Superior temporal gyrus (tissue), 1 donor: ENCODE measurements at regions not wholly inside any gene's neighbourhood (a gene's known extent, or its start where the extent isn't known, plus 50 kb on each side); places are given as distances from the start of the nearest gene placed in this dataset.

Experiments
- DNase-seq: peaks from one replicate; pipeline ENCODE4 v3.0.0-alpha.2; 2016; ENCODE audit errors: extremely low spot score

GRCh38 chrX:20522420-20522819 is 255.7 kb upstream of the RPS6KA3 start:
- no peak for DNase-seq

DNA sequence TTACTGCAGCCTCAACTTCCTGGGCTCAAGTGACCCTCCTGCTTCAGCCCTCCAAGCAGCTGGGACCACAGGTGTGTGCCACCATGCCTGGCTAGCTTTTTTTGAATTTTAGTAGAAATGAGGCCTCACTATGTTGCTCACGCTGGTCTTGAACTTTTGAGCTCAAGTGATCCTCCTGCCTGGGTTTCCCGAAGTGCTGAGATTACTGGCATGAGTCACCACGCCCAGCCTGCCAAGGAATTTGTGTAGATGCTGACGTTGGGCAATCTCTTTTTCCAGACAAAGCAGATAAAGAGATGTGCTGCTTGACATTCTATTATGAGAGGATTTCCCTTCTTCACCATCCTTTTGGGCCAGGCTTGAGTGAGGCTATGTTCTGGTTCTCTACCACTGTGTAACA is 254.5 kb upstream of the RPS6KA3 start:
- no peak for DNase-seq

DNA sequence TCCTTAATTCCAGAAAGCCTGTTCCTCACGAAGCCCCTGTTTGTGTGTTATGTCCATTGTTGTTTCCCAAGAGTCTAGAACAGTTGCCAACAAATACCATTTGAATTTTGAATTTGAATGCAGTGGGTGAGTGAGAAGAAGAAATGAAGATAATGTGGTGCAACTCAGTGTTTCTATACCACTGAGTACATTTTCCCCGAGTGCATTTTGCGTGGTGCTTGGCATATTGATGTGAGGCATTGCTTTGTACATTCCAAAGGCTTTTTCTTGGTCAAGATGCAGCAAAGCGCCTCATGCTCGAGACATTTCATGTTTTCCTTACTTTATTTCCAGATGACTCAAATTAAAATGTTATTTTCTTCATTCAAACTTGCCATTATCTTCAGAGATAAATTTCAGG is 253.1 kb upstream of the RPS6KA3 start:
- no peak for DNase-seq

GRCh38 chrX:20519146-20519545 is 252.4 kb upstream of the RPS6KA3 start:
- no peak for DNase-seq

GRCh38 chrX:20517565-20517964 is 250.9 kb upstream of the RPS6KA3 start:
- no peak for DNase-seq

DNA sequence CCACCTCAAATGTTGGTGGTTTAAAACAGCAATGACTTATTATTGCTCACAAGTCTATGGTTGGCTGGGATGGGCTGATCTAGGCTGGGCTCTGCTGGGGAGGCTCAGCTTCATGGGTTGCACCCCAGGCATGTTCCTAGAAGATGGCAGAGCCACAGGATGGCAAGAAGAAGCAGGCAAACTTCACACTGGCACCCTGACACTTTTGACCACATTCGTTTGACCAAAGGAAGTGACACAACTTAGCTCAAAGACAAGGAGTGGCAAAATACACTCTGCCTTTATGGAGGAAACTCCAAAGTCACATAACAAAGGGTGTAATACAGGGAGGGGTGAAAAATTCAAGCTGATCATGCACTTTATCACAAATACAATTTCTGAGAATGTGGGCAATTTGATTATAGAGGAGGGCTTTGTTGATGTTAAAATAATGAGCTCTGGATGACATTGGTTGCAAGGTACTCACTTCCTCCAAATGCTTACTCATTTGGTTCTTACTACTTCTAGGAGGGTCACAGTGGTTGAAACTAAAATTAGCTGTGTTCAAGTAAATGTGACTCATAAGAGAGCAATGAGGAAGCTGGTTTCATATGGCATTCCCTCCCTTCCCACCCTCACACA is 249.2 kb upstream of the RPS6KA3 start:
- DNase-seq = no peak

DNA sequence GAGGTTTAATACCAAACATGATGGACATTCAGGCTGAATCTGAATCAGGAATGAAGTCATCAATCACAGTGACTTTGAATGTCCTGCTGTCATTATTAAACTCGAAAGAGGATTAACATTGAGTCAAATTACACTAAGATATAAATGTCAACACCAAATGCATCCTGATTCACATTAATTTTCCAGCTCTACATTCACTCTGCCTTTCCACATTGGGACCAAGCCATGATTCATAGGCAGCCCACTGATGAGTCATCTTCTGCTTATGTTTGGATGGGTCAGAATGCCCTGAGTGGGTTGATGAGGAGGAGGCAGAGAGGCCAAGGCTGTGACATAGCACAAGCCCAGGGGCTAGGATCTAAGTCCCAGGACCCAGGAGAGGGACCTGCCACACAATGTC is 247.6 kb upstream of the RPS6KA3 start:
- DNase-seq = no peak

DNA sequence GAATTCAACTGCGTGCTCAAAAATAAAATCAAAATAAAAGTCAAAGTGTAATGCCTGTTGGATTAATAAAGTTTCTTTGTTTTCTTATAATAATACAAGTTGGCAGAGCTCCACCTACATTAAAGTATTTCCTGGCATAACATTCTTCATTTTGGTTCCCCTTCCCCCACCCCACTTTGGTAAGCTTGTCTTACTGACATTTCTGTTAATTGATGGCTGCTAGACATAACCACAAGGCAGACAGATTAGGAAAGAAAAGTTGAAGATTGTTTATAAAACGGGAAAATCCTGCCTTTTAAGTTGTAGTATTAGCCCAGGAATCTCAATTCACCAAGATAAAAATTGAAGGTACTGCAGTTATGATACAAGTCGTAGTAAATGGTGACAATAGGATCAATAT is 246.5 kb upstream of the RPS6KA3 start:
- no peak for DNase-seq

DNA sequence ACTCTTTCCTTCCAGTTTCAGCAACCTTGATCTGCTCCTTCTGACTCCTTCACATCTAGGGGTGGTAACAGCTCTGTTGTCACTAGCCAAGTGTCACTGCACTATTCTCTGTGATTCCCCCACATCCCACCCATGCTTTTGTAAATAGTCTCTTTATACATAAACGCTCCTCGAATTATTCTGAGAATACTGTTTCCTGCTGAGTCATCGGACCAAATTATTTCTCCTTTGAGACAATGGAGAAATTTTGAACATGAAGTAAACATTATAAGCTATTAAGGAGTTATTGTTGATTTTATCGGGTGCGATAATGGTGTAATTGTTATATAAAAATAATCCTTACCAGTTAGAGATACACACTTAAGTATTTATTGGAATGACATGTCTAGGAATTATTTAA is 245.1 kb upstream of the RPS6KA3 start:
- no peak for DNase-seq

GRCh38 chrX:20507901-20508620 is 241.4 kb upstream of the RPS6KA3 start:
- no peak for DNase-seq

DNA sequence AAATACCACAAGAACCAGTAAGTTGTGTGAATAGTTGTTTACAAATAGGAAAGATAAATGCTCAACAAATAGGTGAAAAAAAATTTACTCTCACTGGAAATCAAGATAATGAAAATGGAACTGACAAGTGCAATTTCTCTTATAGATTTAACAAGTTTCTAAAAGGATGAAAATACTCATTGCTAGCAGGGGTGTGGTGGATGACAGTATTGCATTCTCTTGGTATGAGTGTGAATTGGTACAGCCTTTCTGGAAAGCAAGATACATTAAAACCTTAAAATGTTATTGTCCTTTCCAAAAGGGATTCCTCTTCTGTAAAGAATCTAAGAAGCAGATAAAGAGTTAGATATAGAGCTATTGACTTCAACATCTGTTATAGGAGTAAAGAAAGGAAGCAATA is 240.0 kb upstream of the RPS6KA3 start:
- no peak for DNase-seq

DNA sequence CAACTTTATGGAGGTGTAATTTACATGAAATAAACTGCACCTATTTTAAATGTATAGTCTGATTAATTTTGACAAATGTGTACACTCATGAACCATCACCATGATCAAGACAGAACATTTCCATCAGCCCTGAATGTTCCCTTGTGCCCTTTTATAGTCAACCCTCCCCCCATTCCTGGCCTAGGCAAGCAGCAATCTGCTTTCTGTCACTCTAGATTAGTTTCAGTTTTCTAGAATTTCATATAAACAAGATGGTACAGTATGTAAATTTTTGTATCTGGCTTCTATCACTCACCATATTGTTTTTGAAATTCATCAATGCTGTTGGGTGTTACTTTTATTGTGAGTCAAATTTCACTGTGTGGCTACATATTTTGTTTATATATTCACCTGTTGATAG is 234.2 kb upstream of the RPS6KA3 start:
- no peak for DNase-seq

- no peak for DNase-seq
These were observed 233.6 kb upstream of the RPS6KA3 start for GRCh38 chrX:20500171-20500865.

GRCh38 chrX:20499763-20500162 is 233.1 kb upstream of the RPS6KA3 start:
- no peak for DNase-seq

DNA sequence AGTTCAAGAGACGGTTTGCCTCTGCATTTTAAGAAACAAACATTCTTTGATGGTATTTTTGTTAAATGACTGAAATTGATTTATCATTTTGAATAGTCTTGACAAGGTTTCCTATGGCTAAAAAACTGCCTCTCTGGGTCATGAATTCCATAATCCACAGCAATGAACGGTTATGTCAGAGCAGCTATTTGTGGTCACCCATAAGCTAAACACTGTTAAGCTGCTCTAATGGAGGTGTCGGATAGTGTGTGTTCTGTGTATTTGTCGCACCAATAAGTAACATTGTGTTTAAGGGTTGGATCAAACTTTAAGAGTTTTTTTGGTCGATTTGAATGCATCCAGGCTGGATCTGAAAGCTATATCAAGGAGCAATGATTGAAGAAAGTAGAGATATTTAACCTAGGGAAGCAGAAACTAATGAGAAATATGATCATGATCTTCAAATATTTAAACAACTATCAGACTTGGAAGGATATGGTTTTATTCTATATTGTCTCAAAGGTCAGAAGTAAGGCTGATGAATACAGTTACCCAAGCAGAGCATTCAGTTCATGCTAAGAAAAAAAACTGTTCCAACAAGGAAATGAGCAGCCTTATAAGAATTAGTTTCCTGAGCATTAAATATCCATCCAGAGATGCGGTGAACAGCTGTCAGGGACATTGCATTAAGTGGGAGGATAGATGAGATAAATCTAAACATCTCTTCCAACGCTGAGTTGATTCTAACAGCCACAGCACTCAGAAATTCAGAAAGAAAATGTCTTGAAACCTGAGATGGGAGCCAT is 232.3 kb upstream of the RPS6KA3 start:
- no peak for DNase-seq

DNA sequence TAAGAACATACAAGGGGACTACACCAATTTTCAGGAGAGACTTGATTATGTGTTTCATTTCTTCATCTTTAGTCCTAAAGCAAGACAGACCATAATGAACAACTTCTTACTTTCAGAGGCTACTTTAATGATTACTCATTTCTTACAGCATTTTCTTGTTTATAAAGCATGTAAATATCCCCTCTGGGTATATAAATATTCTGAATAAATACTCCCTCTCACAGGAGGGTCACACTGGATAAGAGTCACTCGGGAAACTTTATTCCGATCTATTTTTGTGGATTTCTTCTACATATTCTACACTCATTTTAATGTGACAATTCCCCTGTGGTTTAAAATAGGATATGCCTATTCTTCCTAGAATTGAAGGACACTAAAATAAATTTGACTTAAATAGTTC is 228.9 kb upstream of the RPS6KA3 start:
- no peak for DNase-seq

DNA sequence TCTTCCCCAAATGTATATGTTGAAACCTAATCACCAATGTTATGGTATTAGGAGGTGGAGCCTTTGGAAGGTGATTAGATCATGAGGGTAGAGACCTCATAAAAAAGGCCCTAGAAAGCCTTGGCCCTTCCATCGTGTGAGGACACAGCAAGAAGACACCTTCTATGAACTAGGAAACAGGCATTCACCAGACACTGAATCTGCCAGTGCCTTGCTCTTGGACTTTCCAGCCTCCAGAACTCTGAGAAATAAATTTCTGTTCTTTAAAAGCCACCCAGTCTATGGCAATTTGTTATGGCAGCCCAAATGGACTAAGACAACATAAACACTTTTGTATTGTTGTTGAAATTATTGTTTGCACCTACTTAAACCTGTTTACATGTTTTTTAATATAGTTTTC is 221.8 kb upstream of the RPS6KA3 start:
- no peak for DNase-seq

DNA sequence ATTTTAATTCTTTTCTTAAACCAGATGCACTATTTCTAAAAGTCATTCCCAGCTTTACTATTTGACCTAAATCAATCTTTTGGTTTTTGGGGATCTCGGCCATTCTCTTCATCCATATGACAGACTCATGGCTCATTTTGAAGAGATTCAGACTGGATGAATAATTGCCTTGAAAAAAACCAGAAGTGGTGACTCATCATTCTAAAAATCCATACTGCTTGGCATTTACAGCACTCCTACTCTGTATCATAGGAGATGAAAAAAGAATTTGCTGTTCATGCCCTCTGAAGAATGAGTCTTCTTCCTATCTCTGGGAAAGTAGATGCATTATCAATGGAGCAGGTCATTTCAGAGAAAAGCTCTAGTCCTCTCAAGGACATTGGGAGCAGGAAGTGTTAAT is 220.5 kb upstream of the RPS6KA3 start:
- peak; percentile 34 for DNase-seq

GRCh38 chrX:20481632-20482031 is 214.9 kb upstream of the RPS6KA3 start:
- DNase-seq = no peak

DNA sequence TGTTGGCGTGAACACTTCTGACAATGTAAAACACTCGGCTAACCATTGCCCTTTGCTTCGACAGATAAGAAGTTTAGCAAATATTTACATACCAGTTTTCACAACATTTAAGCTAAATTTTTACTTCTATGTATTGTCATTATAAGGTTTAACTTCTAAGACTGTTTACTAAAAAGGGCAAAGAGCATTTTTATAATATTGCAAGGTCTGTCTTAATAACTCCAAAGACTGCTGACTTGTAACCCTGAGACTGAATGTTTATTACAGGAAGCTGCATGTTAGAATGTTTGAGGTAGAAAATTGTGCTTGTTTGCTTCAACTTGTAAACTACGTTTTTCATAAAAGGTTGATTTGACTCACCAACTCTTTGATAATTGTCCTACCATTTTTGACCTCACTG is 213.2 kb upstream of the RPS6KA3 start:
- no peak for DNase-seq

GRCh38 chrX:20479048-20479447 is 212.3 kb upstream of the RPS6KA3 start:
- no peak for DNase-seq

DNA sequence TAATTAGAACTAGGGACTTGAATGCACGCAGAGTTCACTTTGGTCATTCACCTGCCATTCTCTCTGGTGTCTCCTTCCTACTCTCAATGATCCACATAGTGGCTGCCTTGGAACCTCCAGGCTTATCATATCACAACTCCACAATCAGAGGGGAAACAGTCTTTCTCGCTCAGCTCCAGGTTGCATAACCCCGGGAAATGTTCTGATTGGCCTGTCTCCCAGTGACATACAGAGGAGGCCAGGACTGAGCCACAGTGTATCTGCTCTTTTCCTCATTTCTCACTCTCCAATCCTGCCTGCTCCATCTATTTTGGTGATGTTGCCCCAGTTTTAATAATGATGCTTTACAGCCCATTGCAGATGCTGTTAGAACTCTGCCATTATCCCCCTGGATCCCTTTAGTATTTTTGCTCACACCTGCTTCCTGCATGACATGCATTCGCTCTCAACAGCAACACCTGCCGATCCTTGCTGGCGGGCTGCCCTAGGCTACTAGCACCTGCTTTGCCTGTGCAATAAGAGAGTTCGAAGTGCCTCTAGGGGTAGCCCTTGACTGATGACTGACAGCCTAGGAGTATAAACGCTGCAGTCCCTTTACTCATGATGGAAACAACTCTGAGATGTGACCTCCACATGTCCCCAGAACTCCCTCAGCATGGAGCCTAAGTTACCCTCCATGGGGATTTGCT is 211.3 kb upstream of the RPS6KA3 start:
- no peak for DNase-seq
